ENCODE measurements at regions not wholly inside any gene's neighbourhood (a gene's known extent, or its start where the extent isn't known, plus 50 kb on each side); places are given as distances from the start of the nearest gene placed in this dataset.

DNA sequence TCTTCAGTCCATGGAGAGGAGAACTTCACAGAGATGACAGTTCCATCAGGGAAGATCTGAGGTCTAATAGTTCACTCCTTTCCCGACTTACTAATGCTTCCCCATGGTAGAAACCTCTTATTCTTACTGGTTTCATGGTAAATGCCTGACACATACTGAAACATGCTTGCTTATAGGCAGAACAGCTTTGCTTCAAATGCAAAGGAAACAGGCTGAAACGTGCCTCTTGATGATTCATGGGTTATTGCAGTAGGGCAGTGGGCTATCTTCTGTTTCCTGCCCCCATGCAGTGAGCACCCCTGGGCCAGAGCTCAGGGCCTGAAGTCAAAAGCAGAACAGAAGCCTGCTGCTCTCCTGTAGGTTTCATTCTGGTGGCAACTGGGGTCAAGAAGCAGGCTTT lies 223.5 kb downstream of the RDH14 start:
- DNase-seq = no peak
- TF ChIP-seq, protein P1, sequence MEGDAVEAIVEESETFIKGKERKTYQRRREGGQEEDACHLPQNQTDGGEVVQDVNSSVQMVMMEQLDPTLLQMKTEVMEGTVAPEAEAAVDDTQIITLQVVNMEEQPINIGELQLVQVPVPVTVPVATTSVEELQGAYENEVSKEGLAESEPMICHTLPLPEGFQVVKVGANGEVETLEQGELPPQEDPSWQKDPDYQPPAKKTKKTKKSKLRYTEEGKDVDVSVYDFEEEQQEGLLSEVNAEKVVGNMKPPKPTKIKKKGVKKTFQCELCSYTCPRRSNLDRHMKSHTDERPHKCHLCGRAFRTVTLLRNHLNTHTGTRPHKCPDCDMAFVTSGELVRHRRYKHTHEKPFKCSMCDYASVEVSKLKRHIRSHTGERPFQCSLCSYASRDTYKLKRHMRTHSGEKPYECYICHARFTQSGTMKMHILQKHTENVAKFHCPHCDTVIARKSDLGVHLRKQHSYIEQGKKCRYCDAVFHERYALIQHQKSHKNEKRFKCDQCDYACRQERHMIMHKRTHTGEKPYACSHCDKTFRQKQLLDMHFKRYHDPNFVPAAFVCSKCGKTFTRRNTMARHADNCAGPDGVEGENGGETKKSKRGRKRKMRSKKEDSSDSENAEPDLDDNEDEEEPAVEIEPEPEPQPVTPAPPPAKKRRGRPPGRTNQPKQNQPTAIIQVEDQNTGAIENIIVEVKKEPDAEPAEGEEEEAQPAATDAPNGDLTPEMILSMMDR (IDR thresholded peaks at IDR 0.05) = no peak
- H3K27ac ChIP-seq = no peak overlapping the region
- intact Hi-C loops (cut with DNase I) = no loop called here
- H3K9ac ChIP-seq (ENCODE audit: low read depth in 2 of 2, low read length in 2 of 2) = no peak overlapping the region
- no peaks in the 10 kb centered on the region for H3K36me3 ChIP-seq
- no peak overlapping the region for H3K4me3 ChIP-seq
- no peaks in the 10 kb centered on the region for H3K4me1 ChIP-seq
- no peaks in the 10 kb centered on the region for H3K9me3 ChIP-seq
- no peaks in the 10 kb centered on the region for H3K27me3 ChIP-seq

DNA sequence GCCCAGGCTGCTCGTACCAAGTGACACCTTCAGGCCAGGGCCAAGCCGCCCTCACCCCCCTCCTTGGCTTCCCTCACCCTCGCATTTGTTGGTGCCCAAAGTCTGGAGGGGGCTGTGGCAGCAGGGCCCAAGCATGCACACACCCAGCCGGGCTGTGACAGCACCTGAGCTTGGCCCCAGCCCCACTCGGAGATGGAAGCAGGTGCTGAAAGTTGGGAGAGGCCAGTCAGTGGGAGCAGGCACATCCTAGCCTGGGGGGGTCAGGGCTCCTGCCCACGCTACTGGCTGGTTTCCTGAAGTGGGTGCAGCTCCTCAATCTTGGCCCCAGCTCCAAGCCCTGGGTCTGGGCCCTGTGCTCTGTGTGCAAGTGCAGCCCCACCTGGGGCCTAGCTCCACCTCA lies 228.0 kb downstream of the RDH14 start:
- DNase-seq = no peak
- Histone ChIP-seq H3K9ac (ENCODE audit: low read depth in 2 of 2, low read length in 2 of 2) (no peak overlapping the region), H3K36me3 (no peaks in the 10 kb centered on the region), H3K4me3 (no peak overlapping the region), H3K27ac (no peak overlapping the region), H3K9me3 (no peaks in the 10 kb centered on the region), H3K4me1 (no peaks in the 10 kb centered on the region), H3K27me3 (no peaks in the 10 kb centered on the region)
- intact Hi-C loops (cut with DNase I) = no loop called here
- TF ChIP-seq, protein P1 (IDR thresholded peaks at IDR 0.05) = no peak

DNA sequence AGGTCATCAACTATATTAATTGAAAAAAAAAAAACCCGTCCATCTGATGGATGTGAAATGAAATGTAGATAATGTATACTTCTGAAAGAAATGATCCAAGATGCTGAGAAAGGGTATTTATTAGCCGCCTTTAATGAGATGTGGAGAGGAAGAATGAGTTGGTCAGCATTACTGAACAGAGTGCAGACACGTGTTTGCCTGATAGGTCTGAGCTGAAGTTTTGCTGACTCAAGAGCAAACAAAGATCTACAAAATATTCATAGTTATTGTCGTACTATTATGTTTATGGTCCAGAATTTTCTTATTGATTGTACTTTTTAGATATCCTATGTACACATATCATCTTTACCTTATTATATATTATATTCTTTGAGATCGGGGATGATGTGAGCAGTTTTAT lies 235.3 kb downstream of the RDH14 start:
- intact Hi-C loops (cut with DNase I) = no loop called here
- no peaks in the 10 kb centered on the region for H3K4me1 ChIP-seq

DNA sequence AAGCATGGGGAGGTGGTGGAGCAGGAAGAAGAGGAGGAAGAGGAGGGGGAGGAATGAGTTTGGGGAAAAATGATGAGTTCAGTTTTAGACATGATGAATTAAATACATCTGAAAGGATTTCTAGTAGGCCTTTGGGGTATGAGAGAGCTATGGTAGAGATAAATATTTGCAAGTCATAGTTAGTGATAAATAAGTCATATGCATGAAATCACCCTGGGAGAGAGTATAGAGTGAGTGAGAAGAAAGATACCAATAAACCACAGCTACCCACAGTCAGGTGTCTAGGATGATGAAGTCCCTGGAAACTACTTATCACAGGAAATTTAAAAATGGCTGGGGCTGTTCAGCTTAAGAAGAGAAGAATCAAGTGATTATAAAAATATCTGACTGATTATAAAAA lies 240.5 kb downstream of the RDH14 start:
- DNase-seq = no peak
- H3K27me3 ChIP-seq = no peaks in the 10 kb centered on the region
- intact Hi-C loops (cut with DNase I) = no loop called here
- H3K4me3 ChIP-seq = no peak overlapping the region
- TF ChIP-seq, protein P1 (IDR thresholded peaks at IDR 0.05) = no peak
- no peak overlapping the region for H3K27ac ChIP-seq
- no peaks in the 10 kb centered on the region for H3K4me1 ChIP-seq
- H3K36me3 ChIP-seq = no peaks in the 10 kb centered on the region
- H3K9ac ChIP-seq (ENCODE audit: low read depth in 2 of 2, low read length in 2 of 2) = no peak overlapping the region
- no peaks in the 10 kb centered on the region for H3K9me3 ChIP-seq

More for the DNA sequence above, 235.3 kb downstream of the RDH14 start:
- Histone ChIP-seq H3K36me3 (no peaks in the 10 kb centered on the region), H3K27ac (no peak overlapping the region), H3K4me3 (no peak overlapping the region), H3K27me3 (no peaks in the 10 kb centered on the region), H3K9ac (ENCODE audit: low read depth in 2 of 2, low read length in 2 of 2) (no peak overlapping the region), H3K9me3 (no peaks in the 10 kb centered on the region)
- TF ChIP-seq, protein P1 (IDR thresholded peaks at IDR 0.05) = no peak
- no peak for DNase-seq

DNA sequence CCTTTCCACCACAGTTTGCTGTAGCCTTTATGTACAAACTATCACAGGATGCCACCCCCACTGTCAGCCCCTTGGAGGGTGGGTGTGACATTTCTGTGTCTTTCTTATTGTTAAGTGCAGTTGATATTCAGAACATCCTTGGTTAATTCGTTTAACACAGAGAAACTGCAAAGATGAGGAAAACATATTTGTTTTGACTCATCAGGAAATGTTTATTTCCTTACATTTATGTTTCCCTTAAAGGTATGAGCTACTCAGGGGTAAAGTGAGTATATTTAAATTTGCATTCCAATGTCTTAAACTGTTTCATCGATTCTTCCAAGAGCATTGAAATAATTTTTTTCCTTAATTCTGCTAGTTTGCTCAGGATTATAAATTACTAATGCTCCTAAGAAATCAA lies 243.4 kb downstream of the RDH14 start:
- no peaks in the 10 kb centered on the region for H3K4me1 ChIP-seq
- TF ChIP-seq, protein P1 (IDR thresholded peaks at IDR 0.05) = no peak
- intact Hi-C loops (cut with DNase I) = no loop called here
- no peak overlapping the region for H3K9ac ChIP-seq (ENCODE audit: low read depth in 2 of 2, low read length in 2 of 2)
- no peak for DNase-seq
- no peak overlapping the region for H3K27ac ChIP-seq
- H3K4me3 ChIP-seq = no peak overlapping the region
- H3K36me3 ChIP-seq = no peaks in the 10 kb centered on the region
- no peaks in the 10 kb centered on the region for H3K9me3 ChIP-seq
- no peaks in the 10 kb centered on the region for H3K27me3 ChIP-seq

DNA sequence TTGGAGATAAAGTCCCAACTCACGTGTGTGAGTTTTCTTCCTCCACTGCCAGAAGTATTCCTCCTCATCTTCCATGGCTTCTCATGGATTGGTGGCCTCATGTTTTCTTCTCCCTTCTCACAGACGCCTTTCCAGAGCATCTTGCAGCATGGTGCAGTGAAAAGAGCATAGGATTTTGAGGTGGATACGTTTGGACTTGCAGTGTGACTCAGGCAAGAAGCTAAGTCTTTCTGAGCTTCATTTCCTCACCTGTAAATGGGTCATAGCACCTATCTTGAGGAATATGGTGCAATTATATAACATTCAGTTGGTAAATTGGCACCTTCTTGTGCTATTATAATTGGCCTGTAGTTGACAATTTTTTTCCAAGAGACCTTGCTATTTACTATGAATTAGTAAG lies 247.6 kb downstream of the RDH14 start:
- Histone ChIP-seq H3K27me3 (no peaks in the 10 kb centered on the region), H3K4me3 (no peak overlapping the region), H3K4me1 (no peaks in the 10 kb centered on the region), H3K36me3 (no peaks in the 10 kb centered on the region), H3K27ac (no peak overlapping the region), H3K9me3 (no peaks in the 10 kb centered on the region), H3K9ac (ENCODE audit: low read depth in 2 of 2, low read length in 2 of 2) (no peak overlapping the region)
- intact Hi-C loops (cut with DNase I) = no loop called here
- DNase-seq = no peak
- TF ChIP-seq, protein P1 (IDR thresholded peaks at IDR 0.05) = no peak

Measured in colonic mucosa (tissue), 4 donors.